CD4-positive, alpha-beta memory T cell (primary cell): ENCODE measurements at regions not wholly inside any gene's neighbourhood (a gene's known extent, or its start where the extent isn't known, plus 50 kb on each side); places are given as distances from the start of the nearest gene placed in this dataset.
"Not testable (repeated sequence)": the region's sequence is repeated elsewhere in the genome, so short reads cannot be mapped to it uniquely, and the experiment has no call there.

ENCODE experiments used
- CTCF ChIA-PET: fragments of 350-600 bp; sonication (Branson Sonifier 250); formaldehyde crosslinking; loops from one replicate; lab custom pipeline; 2021; ENCODE audit warnings: inconsistent platforms; ENCODE audit not compliant: partially characterized antibody; lab: Charles Lee
- POLR2A ChIA-PET: fragments of 350-600 bp; sonication (Branson Sonifier 250); formaldehyde crosslinking; loops from one replicate; lab custom pipeline; 2021; ENCODE audit not compliant: partially characterized antibody; lab: Charles Lee
- DNase-seq, 5 donors: peaks; one replicate each; pipeline versions ENCODE4 v3.0.0 to v3.0.0-alpha.2; 2020 to 2022; ENCODE audit warnings: mixed read lengths in 1 of 5
- H3K27ac ChIP-seq: one replicate; pipeline ENCODE4 v1.7.0; 2013; ENCODE audit warnings: low read depth, low read length
- H3K27me3 ChIP-seq: 2 replicates; pipeline ENCODE4 v1.7.0; 2013; ENCODE audit warnings: mild to moderate bottlenecking, low read length, moderate library complexity; ENCODE audit not compliant: insufficient read depth
- H3K36me3 ChIP-seq: 2 replicates; pipeline ENCODE4 v1.7.0; 2013; ENCODE audit warnings: mild to moderate bottlenecking, low read length, moderate library complexity; ENCODE audit not compliant: insufficient read depth
- H3K4me1 ChIP-seq: 2 replicates; pipeline ENCODE4 v1.7.0; 2013; ENCODE audit warnings: mild to moderate bottlenecking, low read length, moderate library complexity; ENCODE audit not compliant: insufficient read depth
- H3K4me3 ChIP-seq, 2 donors: one replicate each; pipeline ENCODE4 v1.7.0; 2013; ENCODE audit warnings: low read length in 2 of 2, mild to moderate bottlenecking in 1 of 2
- H3K9me3 ChIP-seq, 2 donors: one replicate each; pipeline ENCODE4 v1.7.0; 2013; ENCODE audit warnings: low read length in 2 of 2, control low read depth in 1 of 2; ENCODE audit not compliant: control insufficient read depth in 1 of 2
- H3K27ac Mint-ChIP-seq, 7 donors: one replicate each; pipeline ENCODE4 v1.8.0; 2020 to 2021; ENCODE audit warnings: mixed read lengths in 7 of 7, mild to moderate bottlenecking in 6 of 7, inconsistent platforms in 3 of 7, moderate library complexity in 3 of 7
- H3K27me3 Mint-ChIP-seq, 2 donors: one replicate each; pipeline ENCODE4 v1.8.0; 2020 to 2021; ENCODE audit warnings: mixed read lengths in 2 of 2
- H3K36me3 Mint-ChIP-seq, 2 donors: one replicate each; pipeline ENCODE4 v1.8.0; 2020 to 2021; ENCODE audit warnings: mixed read lengths in 2 of 2, inconsistent platforms in 1 of 2, mild to moderate bottlenecking in 1 of 2
- H3K4me1 Mint-ChIP-seq, 4 donors: one replicate each; pipeline ENCODE4 v1.8.0; 2020 to 2021; ENCODE audit warnings: mixed read lengths in 4 of 4, mild to moderate bottlenecking in 1 of 4
- H3K4me3 Mint-ChIP-seq, 8 donors: one replicate each; pipeline ENCODE4 v1.8.0; 2020 to 2021; ENCODE audit warnings: mixed read lengths in 8 of 8, mild to moderate bottlenecking in 7 of 8, moderate library complexity in 6 of 8, inconsistent platforms in 3 of 8
- H3K9me3 Mint-ChIP-seq, 8 donors: one replicate each; pipeline ENCODE4 v1.8.0; 2020 to 2021; ENCODE audit warnings: mixed read lengths in 8 of 8, mild to moderate bottlenecking in 5 of 8, inconsistent platforms in 3 of 8, moderate library complexity in 1 of 8
- intact Hi-C: fragments of 100-400 bp; cut with micrococcal nuclease; formaldehyde crosslinking; loops from one replicate; pipeline ENCODE4 v1.15.1; 2023

GRCh38 chr4:55008166-55009056 lies 117.0 kb downstream of the KDR start:
- no peaks in the 10 kb centered on the region for H3K9me3 ChIP-seq
- H3K27ac Mint-ChIP-seq, result no peak overlapping the region
- peaks cover 4 to 5% of the 10 kb centered on the region in 2 donors for H3K27me3 Mint-ChIP-seq
- no peaks in the 10 kb centered on the region for H3K36me3 ChIP-seq
- peaks cover 0 to 4% (median 0%) of the 10 kb centered on the region in 4 donors for H3K4me1 Mint-ChIP-seq
- DNase-seq, result no peak
- no peaks in the 10 kb centered on the region for H3K27me3 ChIP-seq
- H3K9me3 Mint-ChIP-seq, result peaks cover 0 to 3% (median 0%) of the 10 kb centered on the region in 8 donors
- H3K4me3 ChIP-seq, result no peak overlapping the region
- POLR2A ChIA-PET, result no interaction called here
- no peaks in the 10 kb centered on the region for H3K4me1 ChIP-seq
- CTCF ChIA-PET, result no interaction called here
- H3K36me3 Mint-ChIP-seq, result no peaks in the 10 kb centered on the region
- intact Hi-C loops, result no loop called here
- no peak overlapping the region for H3K27ac ChIP-seq
- no peak overlapping the region for H3K4me3 Mint-ChIP-seq

GRCh38 chr4:55005910-55006309 lies 119.5 kb downstream of the KDR start:
- Mint-ChIP-seq H3K27ac (no peak overlapping the region), H3K9me3 (peaks cover 0 to 4% (median 0%) of the 10 kb centered on the region in 8 donors), H3K4me3 (no peak overlapping the region), H3K4me1 (peaks cover 0 to 4% (median 0%) of the 10 kb centered on the region in 4 donors), H3K27me3 (peaks cover 4 to 9% of the 10 kb centered on the region in 2 donors), H3K36me3 (no peaks in the 10 kb centered on the region)
- Histone ChIP-seq H3K36me3 (no peaks in the 10 kb centered on the region), H3K27ac (no peak overlapping the region), H3K4me1 (no peaks in the 10 kb centered on the region), H3K27me3 (no peaks in the 10 kb centered on the region), H3K4me3 (no peak overlapping the region), H3K9me3 (no peaks in the 10 kb centered on the region)
- no peak for DNase-seq
- intact Hi-C loops, result no loop called here
- CTCF ChIA-PET, result no interaction called here
- POLR2A ChIA-PET, result no interaction called here

- POLR2A ChIA-PET, result no interaction called here
- H3K36me3 Mint-ChIP-seq, result no peaks in the 10 kb centered on the region
- no peaks in the 10 kb centered on the region for H3K4me1 ChIP-seq
- no peak overlapping the region for H3K27ac ChIP-seq
- intact Hi-C loops, result no loop called here
- H3K4me1 Mint-ChIP-seq, result peaks cover 0 to 4% (median 0%) of the 10 kb centered on the region in 4 donors
- CTCF ChIA-PET, result no interaction called here
- H3K4me3 Mint-ChIP-seq, result no peak overlapping the region
- peaks cover 0 to 3% (median 0%) of the 10 kb centered on the region in 8 donors for H3K9me3 Mint-ChIP-seq
- no peak for DNase-seq
- no peak overlapping the region for H3K4me3 ChIP-seq
- H3K27me3 Mint-ChIP-seq, result peaks cover 3 to 9% of the 10 kb centered on the region in 2 donors
- H3K27me3 ChIP-seq, result no peaks in the 10 kb centered on the region
- no peaks in the 10 kb centered on the region for H3K9me3 ChIP-seq
- no peak overlapping the region for H3K27ac Mint-ChIP-seq
- H3K36me3 ChIP-seq, result no peaks in the 10 kb centered on the region
These were observed 120.6 kb downstream of the KDR start for GRCh38 chr4:55004831-55005230.

- H3K27ac ChIP-seq, result no peak overlapping the region
- no peaks in the 10 kb centered on the region for H3K36me3 ChIP-seq
- H3K4me3 ChIP-seq, result no peak overlapping the region
- DNase-seq, result no peak
- H3K9me3 Mint-ChIP-seq, result peaks cover 0 to 2% (median 0%) of the 10 kb centered on the region in 8 donors
- ChIA-PET CTCF (no interaction called here), POLR2A (no interaction called here)
- no peaks in the 10 kb centered on the region for H3K9me3 ChIP-seq
- H3K4me3 Mint-ChIP-seq, result no peak overlapping the region
- intact Hi-C loops, result no loop called here
- H3K4me1 Mint-ChIP-seq, result peaks cover 0 to 2% (median 0%) of the 10 kb centered on the region in 4 donors
- no peaks in the 10 kb centered on the region for H3K36me3 Mint-ChIP-seq
- H3K4me1 ChIP-seq, result no peaks in the 10 kb centered on the region
- no peaks in the 10 kb centered on the region for H3K27me3 ChIP-seq
- H3K27me3 Mint-ChIP-seq, result peaks cover 2 to 10% of the 10 kb centered on the region in 2 donors
- no peak overlapping the region for H3K27ac Mint-ChIP-seq
These were observed 123.0 kb downstream of the KDR start for GRCh38 chr4:55002431-55002830.

GRCh38 chr4:55001538-55001937 lies 123.9 kb downstream of the KDR start:
- Mint-ChIP-seq H3K27me3 (peaks cover 2 to 10% of the 10 kb centered on the region in 2 donors), H3K4me3 (no peak overlapping the region), H3K4me1 (no peaks in the 10 kb centered on the region), H3K9me3 (peaks cover 0 to 2% (median 0%) of the 10 kb centered on the region in 8 donors), H3K27ac (no peak overlapping the region), H3K36me3 (no peaks in the 10 kb centered on the region)
- H3K36me3 ChIP-seq, result no peaks in the 10 kb centered on the region
- no peaks in the 10 kb centered on the region for H3K27me3 ChIP-seq
- intact Hi-C loops, result no loop called here
- H3K27ac ChIP-seq, result no peak overlapping the region
- CTCF ChIA-PET, result interaction anchor here (1.3 kb wide), 1 partner anchor 10 kb away, joined by 3 read pairs; no protein-coding TSS in a partner anchor
- POLR2A ChIA-PET, result no interaction called here
- H3K9me3 ChIP-seq, result no peaks in the 10 kb centered on the region
- H3K4me3 ChIP-seq, result no peak overlapping the region
- no peak for DNase-seq
- H3K4me1 ChIP-seq, result no peaks in the 10 kb centered on the region

GRCh38 chr4:54999003-54999402 lies 126.4 kb downstream of the KDR start:
- no peak overlapping the region for H3K4me3 ChIP-seq
- CTCF ChIA-PET, result interaction anchor here (1.6 kb wide), 1 partner anchor 29 kb away, joined by 3 read pairs; no protein-coding TSS in a partner anchor
- Mint-ChIP-seq H3K9me3 (peaks cover 0 to 2% (median 0%) of the 10 kb centered on the region in 8 donors), H3K4me1 (no peaks in the 10 kb centered on the region), H3K4me3 (no peak overlapping the region), H3K27me3 (peaks cover 0 to 10% of the 10 kb centered on the region in 2 donors), H3K27ac (no peak overlapping the region), H3K36me3 (no peaks in the 10 kb centered on the region)
- H3K27ac ChIP-seq, result no peak overlapping the region
- H3K9me3 ChIP-seq, result no peaks in the 10 kb centered on the region
- no peaks in the 10 kb centered on the region for H3K4me1 ChIP-seq
- POLR2A ChIA-PET, result no interaction called here
- no peak for DNase-seq
- intact Hi-C loops, result no loop called here
- no peaks in the 10 kb centered on the region for H3K27me3 ChIP-seq
- H3K36me3 ChIP-seq, result no peaks in the 10 kb centered on the region

- H3K27me3 ChIP-seq, POLR2A ChIA-PET, H3K4me3 ChIP-seq, H3K27ac Mint-ChIP-seq, H3K36me3 Mint-ChIP-seq, CTCF ChIA-PET, H3K4me3 Mint-ChIP-seq, intact Hi-C loops, H3K27me3 Mint-ChIP-seq, H3K4me1 Mint-ChIP-seq, H3K36me3 ChIP-seq, H3K9me3 ChIP-seq, H3K27ac ChIP-seq, DNase-seq, H3K4me1 ChIP-seq: not testable (repeated sequence)
- H3K9me3 Mint-ChIP-seq, result peaks cover 0 to 23% (median 9%) of the 10 kb centered on the region in 8 donors
These were observed 131.8 kb downstream of the KDR start for GRCh38 chr4:54993473-54994026.
